RWPE2 (cell line): ENCODE measurements at regions not wholly inside any gene's neighbourhood (a gene's known extent, or its start where the extent isn't known, plus 50 kb on each side); places are given as distances from the start of the nearest gene placed in this dataset.
"Not testable (repeated sequence)": the region's sequence is repeated elsewhere in the genome, so short reads cannot be mapped to it uniquely, and the experiment has no call there.

ENCODE experiments used
- ATAC-seq: fragments of 200-7000 bp; cut with Tn5 transposase; 3 replicates; pipeline ENCODE4 v1.9.1; 2021; ENCODE audit warnings: low read depth
- DNase-seq: peaks from one replicate; pipeline ENCODE4 v3.0.0-alpha.2; 2020; ENCODE audit warnings: low spot score
- H3K27ac ChIP-seq: fragments of 450-650 bp; 2 replicates; pipeline ENCODE4 v1.5.1; 2017; ENCODE audit warnings: mild to moderate bottlenecking; ENCODE audit not compliant: poor library complexity, severe bottlenecking
- H3K27me3 ChIP-seq: fragments of 250-450 bp; sonication (Bioruptor Pico); 2 replicates; pipeline ENCODE4 v1.5.1; 2021; ENCODE audit warnings: mild to moderate bottlenecking, moderate library complexity; ENCODE audit not compliant: insufficient read depth, poor library complexity, severe bottlenecking
- H3K36me3 ChIP-seq: fragments of 250-450 bp; sonication (Bioruptor Pico); 2 replicates; pipeline ENCODE4 v1.5.1; 2020; ENCODE audit warnings: low read depth, mild to moderate bottlenecking, moderate library complexity
- H3K4me1 ChIP-seq: fragments of 250-450 bp; sonication (Bioruptor Pico); 2 replicates; pipeline ENCODE4 v1.5.1; 2021; ENCODE audit warnings: mild to moderate bottlenecking, moderate library complexity; ENCODE audit not compliant: insufficient read depth, poor library complexity, severe bottlenecking
- H3K4me3 ChIP-seq: fragments of 250-450 bp; sonication (Bioruptor Pico); 2 replicates; pipeline ENCODE4 v1.5.1; 2021; ENCODE audit warnings: mild to moderate bottlenecking, moderate library complexity; ENCODE audit not compliant: severe bottlenecking
- H3K9me3 ChIP-seq: fragments of 250-450 bp; sonication (Bioruptor Pico); 2 replicates; pipeline ENCODE4 v1.5.1; 2021; ENCODE audit warnings: mild to moderate bottlenecking, moderate library complexity; ENCODE audit not compliant: severe bottlenecking
- CTCF ChIP-seq: fragments of 450-650 bp; IDR thresholded peaks from one replicate; pipeline ENCODE4 v1.5.1; 2017; ENCODE audit warnings: mild to moderate bottlenecking, moderate library complexity; ENCODE audit not compliant: poor library complexity, severe bottlenecking

- Histone ChIP-seq H3K4me1 (no peaks in the 10 kb centered on the region), H3K27ac (no peak overlapping the region), H3K36me3 (no peaks in the 10 kb centered on the region), H3K9me3 (no peaks in the 10 kb centered on the region), H3K27me3 (no peaks in the 10 kb centered on the region), H3K4me3 (no peak overlapping the region)
- no peak for TF ChIP-seq CTCF
- no peak for DNase-seq
- no peak for ATAC-seq
Measured at GRCh38 chr5:56294354-56294753, 61.2 kb upstream of the ANKRD55 start.

- H3K36me3 ChIP-seq, H3K4me3 ChIP-seq, H3K27me3 ChIP-seq, H3K4me1 ChIP-seq, DNase-seq, ATAC-seq, H3K27ac ChIP-seq, H3K9me3 ChIP-seq: not testable (repeated sequence)
Measured at GRCh38 chr5:56292874-56293273, 59.7 kb upstream of the ANKRD55 start.

- DNase-seq (no peak), ATAC-seq (no peak)
- H3K4me1 ChIP-seq, result no peaks in the 10 kb centered on the region
- H3K27ac ChIP-seq, result no peak overlapping the region
- no peaks in the 10 kb centered on the region for H3K36me3 ChIP-seq
- no peaks in the 10 kb centered on the region for H3K9me3 ChIP-seq
- H3K27me3 ChIP-seq, result no peaks in the 10 kb centered on the region
- H3K4me3 ChIP-seq, result no peak overlapping the region
- no peak for TF ChIP-seq CTCF
Measured at GRCh38 chr5:56291661-56292374, 58.7 kb upstream of the ANKRD55 start.

GRCh38 chr5:56291079-56291643, 58.0 kb upstream of the ANKRD55 start:
- no peak overlapping the region for H3K4me3 ChIP-seq
- no peaks in the 10 kb centered on the region for H3K4me1 ChIP-seq
- no peak for DNase-seq
- no peak for ATAC-seq
- H3K27me3 ChIP-seq, result no peaks in the 10 kb centered on the region
- no peaks in the 10 kb centered on the region for H3K36me3 ChIP-seq
- TF ChIP-seq CTCF, result no peak
- H3K27ac ChIP-seq, result no peak overlapping the region
- no peaks in the 10 kb centered on the region for H3K9me3 ChIP-seq

- no peaks in the 10 kb centered on the region for H3K36me3 ChIP-seq
- no peak overlapping the region for H3K4me3 ChIP-seq
- H3K4me1 ChIP-seq, result no peaks in the 10 kb centered on the region
- H3K27ac ChIP-seq, result no peak overlapping the region
- no peak for TF ChIP-seq CTCF
- no peak for DNase-seq
- ATAC-seq, result no peak
- no peaks in the 10 kb centered on the region for H3K9me3 ChIP-seq
- no peaks in the 10 kb centered on the region for H3K27me3 ChIP-seq
Measured at GRCh38 chr5:56290378-56291078, 57.4 kb upstream of the ANKRD55 start.
